ENCODE measurements at regions not wholly inside any gene's neighbourhood (a gene's known extent, or its start where the extent isn't known, plus 50 kb on each side); places are given as distances from the start of the nearest gene placed in this dataset.

DNA sequence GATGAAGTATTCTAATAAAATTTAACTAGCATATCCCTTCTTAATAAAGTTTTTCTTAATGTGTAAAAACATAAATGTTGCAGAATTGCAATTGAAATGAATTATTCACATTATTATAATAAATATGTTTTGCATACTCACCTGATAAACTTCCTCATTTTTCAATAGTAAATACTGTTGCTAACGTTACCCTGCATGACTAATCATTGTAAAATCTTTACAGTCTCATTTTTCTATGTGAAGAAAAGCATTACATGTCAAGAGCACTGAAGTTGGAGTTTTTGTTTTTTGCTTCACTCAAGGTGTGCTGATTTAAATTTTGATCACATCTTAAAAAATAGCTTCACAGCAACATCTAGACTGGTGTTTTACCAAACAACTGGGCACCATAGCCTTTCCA lies 157.2 kb upstream of the CDH18 start:
- intact Hi-C loops (cut with DNase I): no loop called here
- WGBS, 4 donors: 42 to 45% (median 43%) methylated on average over 1 of the region's 1 CpG
- no peak overlapping the region for H3K27ac ChIP-seq
- no peak overlapping the region for H3K4me3 ChIP-seq
- H3K9me3 ChIP-seq: peaks cover 0 to 7% (median 0%) of the 10 kb centered on the region in 12 donors
- H3K27me3 ChIP-seq: no peaks in the 10 kb centered on the region
- no peak for DNase-seq
- no peaks in the 10 kb centered on the region for H3K36me3 ChIP-seq
- H3K4me1 ChIP-seq: no peaks in the 10 kb centered on the region
- TF ChIP-seq POLR2A (IDR thresholded peaks at IDR 0.05): no peak
- TF ChIP-seq, protein P1, sequence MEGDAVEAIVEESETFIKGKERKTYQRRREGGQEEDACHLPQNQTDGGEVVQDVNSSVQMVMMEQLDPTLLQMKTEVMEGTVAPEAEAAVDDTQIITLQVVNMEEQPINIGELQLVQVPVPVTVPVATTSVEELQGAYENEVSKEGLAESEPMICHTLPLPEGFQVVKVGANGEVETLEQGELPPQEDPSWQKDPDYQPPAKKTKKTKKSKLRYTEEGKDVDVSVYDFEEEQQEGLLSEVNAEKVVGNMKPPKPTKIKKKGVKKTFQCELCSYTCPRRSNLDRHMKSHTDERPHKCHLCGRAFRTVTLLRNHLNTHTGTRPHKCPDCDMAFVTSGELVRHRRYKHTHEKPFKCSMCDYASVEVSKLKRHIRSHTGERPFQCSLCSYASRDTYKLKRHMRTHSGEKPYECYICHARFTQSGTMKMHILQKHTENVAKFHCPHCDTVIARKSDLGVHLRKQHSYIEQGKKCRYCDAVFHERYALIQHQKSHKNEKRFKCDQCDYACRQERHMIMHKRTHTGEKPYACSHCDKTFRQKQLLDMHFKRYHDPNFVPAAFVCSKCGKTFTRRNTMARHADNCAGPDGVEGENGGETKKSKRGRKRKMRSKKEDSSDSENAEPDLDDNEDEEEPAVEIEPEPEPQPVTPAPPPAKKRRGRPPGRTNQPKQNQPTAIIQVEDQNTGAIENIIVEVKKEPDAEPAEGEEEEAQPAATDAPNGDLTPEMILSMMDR (IDR thresholded peaks at IDR 0.05): no peak
- ATAC-seq: no peak

DNA sequence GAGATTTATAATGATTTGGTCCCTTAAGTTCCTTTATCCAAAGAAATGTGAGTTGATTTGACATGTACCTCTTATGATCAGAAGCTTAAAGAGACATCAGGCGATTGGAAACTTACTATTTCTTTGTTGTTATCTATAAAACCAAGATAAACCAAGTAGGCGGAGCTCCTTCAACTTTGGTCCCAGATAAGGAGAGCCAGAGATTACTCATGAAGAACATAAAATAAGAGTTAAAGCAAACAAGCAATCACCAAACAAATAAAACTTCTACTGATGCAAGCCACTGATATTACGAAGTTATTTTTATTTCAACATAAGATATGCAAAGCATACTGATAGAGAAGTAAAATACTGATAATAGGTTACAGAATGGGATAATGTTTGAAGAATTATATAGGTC lies 141.5 kb upstream of the CDH18 start:
- peaks cover 0 to 11% (median 0%) of the 10 kb centered on the region in 12 donors for H3K9me3 ChIP-seq
- 58 to 62% (median 61%) methylated on average over 3 of the region's 3 CpGs for WGBS, 4 donors
- no peaks in the 10 kb centered on the region for H3K36me3 ChIP-seq
- no peak overlapping the region for H3K4me3 ChIP-seq
- intact Hi-C loops (cut with DNase I): no loop called here
- TF ChIP-seq, protein P1 (IDR thresholded peaks at IDR 0.05): no peak
- TF ChIP-seq POLR2A (IDR thresholded peaks at IDR 0.05): no peak
- H3K4me1 ChIP-seq: no peaks in the 10 kb centered on the region
- H3K27me3 ChIP-seq: no peaks in the 10 kb centered on the region
- no peak overlapping the region for H3K27ac ChIP-seq
- ATAC-seq (no peak), DNase-seq (no peak)

DNA sequence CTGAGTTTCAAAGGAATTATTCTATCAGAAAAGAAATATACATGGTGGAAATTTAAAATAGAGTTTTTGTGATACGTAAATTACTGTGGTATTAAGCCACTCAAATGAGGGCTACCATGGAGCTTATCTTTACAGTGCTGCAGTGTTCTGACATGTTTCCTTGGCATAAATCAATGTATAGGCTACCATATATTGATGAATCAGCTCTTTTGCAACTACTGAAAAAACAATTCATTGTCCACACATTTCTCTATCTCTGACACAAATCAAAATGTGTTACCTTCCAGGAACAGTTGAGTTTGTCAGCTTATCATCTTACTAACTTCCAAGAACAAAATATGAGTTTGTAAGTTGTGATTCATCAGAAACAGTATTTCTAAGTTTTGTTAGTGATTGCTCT lies 140.3 kb upstream of the CDH18 start:
- no peak for TF ChIP-seq POLR2A (IDR thresholded peaks at IDR 0.05)
- TF ChIP-seq, protein P1 (IDR thresholded peaks at IDR 0.05): no peak
- Histone ChIP-seq H3K36me3 (no peaks in the 10 kb centered on the region), H3K4me3 (no peak overlapping the region), H3K27me3 (no peaks in the 10 kb centered on the region), H3K27ac (no peak overlapping the region), H3K4me1 (no peaks in the 10 kb centered on the region), H3K9me3 (peaks cover 0 to 11% (median 0%) of the 10 kb centered on the region in 12 donors)
- DNase-seq: no peak
- WGBS, 4 donors: 88 to 95% (median 94%) methylated on average over 1 of the region's 1 CpG
- no peak for ATAC-seq
- intact Hi-C loops (cut with DNase I): no loop called here

DNA sequence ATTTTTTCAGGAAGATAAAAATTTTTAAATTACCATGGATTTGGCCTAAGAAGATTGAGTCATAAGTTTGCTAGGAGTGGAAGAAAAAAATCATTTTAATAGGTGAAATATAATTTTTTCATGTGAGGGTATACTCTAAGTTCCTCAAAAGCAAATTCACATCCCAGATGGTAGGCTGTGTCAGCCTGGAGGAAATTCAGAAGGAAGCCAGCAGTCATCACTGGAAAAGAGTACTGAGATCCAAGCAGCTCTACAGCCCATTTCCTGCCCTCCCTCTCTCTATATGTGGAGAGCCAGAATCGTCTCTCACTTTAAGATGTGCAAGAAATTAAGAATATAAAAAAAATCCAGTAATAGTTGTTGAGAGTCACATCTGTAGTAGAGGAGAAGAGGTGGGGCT lies 126.5 kb upstream of the CDH18 start:
- intact Hi-C loops (cut with DNase I): no loop called here
- Histone ChIP-seq H3K27me3 (no peaks in the 10 kb centered on the region), H3K4me3 (no peak overlapping the region), H3K36me3 (no peaks in the 10 kb centered on the region), H3K27ac (no peak overlapping the region), H3K9me3 (peaks cover 0 to 4% (median 0%) of the 10 kb centered on the region in 12 donors), H3K4me1 (no peaks in the 10 kb centered on the region)
- no peak for ATAC-seq
- TF ChIP-seq, protein P1 (IDR thresholded peaks at IDR 0.05): no peak
- 32 to 46% (median 40%) methylated on average over 1 of the region's 1 CpG for WGBS, 4 donors
- DNase-seq: no peak
